Hematopoietic multipotent progenitor cell (in vitro differentiated cells): ENCODE measurements at regions not wholly inside any gene's neighbourhood (a gene's known extent, or its start where the extent isn't known, plus 50 kb on each side); places are given as distances from the start of the nearest gene placed in this dataset.
A peak's percentile ranks its signal among the peaks of the same experiment; 100 is the strongest.

Experiments used
- DNase-seq, 3 donors: peaks; one replicate each; pipeline ENCODE4 v3.0.0-alpha.2; 2011 to 2015; ENCODE audit warnings: low read depth in 2 of 3, low spot score in 2 of 3

- no peak for DNase-seq
Observed at GRCh38 chr12:3999904-4000303, 126.7 kb upstream of the PARP11 start.

- peak in 1 of 3 donors; percentile 20 for DNase-seq
Observed at GRCh38 chr12:3998968-3999792, 126.0 kb upstream of the PARP11 start.

- no peak for DNase-seq
Observed at GRCh38 chr12:3998397-3998796, 125.2 kb upstream of the PARP11 start.

GRCh38 chr12:3996322-3996721 lies 123.1 kb upstream of the PARP11 start:
- no peak for DNase-seq

- no peak for DNase-seq
Observed at GRCh38 chr12:3995306-3995705, 122.1 kb upstream of the PARP11 start.

GRCh38 chr12:3994500-3994899 lies 121.3 kb upstream of the PARP11 start:
- no peak for DNase-seq

GRCh38 chr12:3992945-3993344 lies 119.7 kb upstream of the PARP11 start:
- no peak for DNase-seq

GRCh38 chr12:3991798-3992580 lies 118.8 kb upstream of the PARP11 start:
- DNase-seq, result peak in 1 of 3 donors; percentile 12

- no peak for DNase-seq
Observed at GRCh38 chr12:3990501-3991280, 117.5 kb upstream of the PARP11 start.

- DNase-seq, result no peak
Observed at GRCh38 chr12:3989218-3989550, 116.0 kb upstream of the PARP11 start.

GRCh38 chr12:3988519-3989217 lies 115.5 kb upstream of the PARP11 start:
- DNase-seq, result peak in 2 of 3 donors; percentile 36 to 78

GRCh38 chr12:3987571-3987970 lies 114.4 kb upstream of the PARP11 start:
- DNase-seq, result no peak

GRCh38 chr12:3980504-3981272 lies 107.5 kb upstream of the PARP11 start:
- no peak for DNase-seq

GRCh38 chr12:3977621-3978020 lies 104.4 kb upstream of the PARP11 start:
- no peak for DNase-seq

- DNase-seq, result no peak
Observed at GRCh38 chr12:3976351-3976938, 103.2 kb upstream of the PARP11 start.

GRCh38 chr12:3975652-3976051 lies 102.5 kb upstream of the PARP11 start:
- no peak for DNase-seq

- peak in 1 of 3 donors; percentile 56 for DNase-seq
Observed at GRCh38 chr12:3974883-3975282, 101.7 kb upstream of the PARP11 start.

- peak in 2 of 3 donors; percentile 31 to 36 for DNase-seq
Observed at GRCh38 chr12:3973973-3974644, 100.9 kb upstream of the PARP11 start.
